ENCODE measurements at regions not wholly inside any gene's neighbourhood (a gene's known extent, or its start where the extent isn't known, plus 50 kb on each side); places are given as distances from the start of the nearest gene placed in this dataset.

- no TSS peak for BruUV-seq (replicated peaks)
Observed at GRCh38 chr10:4024516-4025245, 239.7 kb upstream of the KLF6 start.

DNA sequence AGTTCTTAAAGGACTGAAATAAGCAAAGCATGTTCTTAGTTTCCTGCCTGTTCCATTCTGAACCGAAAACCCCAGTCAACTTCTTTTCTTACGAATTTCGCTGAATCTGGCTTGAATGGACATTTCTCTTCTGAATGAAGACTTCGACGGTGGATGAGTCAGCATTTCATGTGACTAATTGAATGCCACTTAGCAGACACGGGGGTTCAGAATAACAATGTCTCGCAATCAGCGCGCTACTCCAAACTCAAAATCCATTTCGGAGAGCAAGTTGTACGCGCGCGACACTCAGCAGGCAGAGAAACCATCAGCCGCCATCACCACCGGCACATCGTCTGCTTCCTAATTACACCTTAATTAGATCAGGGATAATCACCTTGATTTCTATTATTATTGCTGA lies 239.0 kb upstream of the KLF6 start:
- Histone ChIP-seq H3K9me3 (ENCODE audit: insufficient read depth, low read depth) (no peaks in the 10 kb centered on the region), H3K9me2 (ENCODE audit: insufficient read depth) (no peaks in the 10 kb centered on the region), H3K27ac (no peak overlapping the region), H3F3A (ENCODE audit: insufficient read depth, low read depth) (no peaks in the 10 kb centered on the region), H2AFZ (no peak overlapping the region), H3K4me2 (no peak overlapping the region), H3K36me3 (ENCODE audit: low read depth) (no peaks in the 10 kb centered on the region), H4K20me1 (ENCODE audit: insufficient read depth) (no peaks in the 10 kb centered on the region), H3K4me3 (no peak overlapping the region), H3K4me1 (replicated peaks; ENCODE audit: insufficient read depth) (no peaks in the 10 kb centered on the region), H3K27me3 (ENCODE audit: insufficient read depth, low read depth) (no peaks in the 10 kb centered on the region), H3K79me2 (ENCODE audit: low read depth) (no peaks in the 10 kb centered on the region)
- no peak for TF ChIP-seq EZH2 (IDR thresholded peaks at IDR 0.05; ENCODE audit: low read depth)
- TF ChIP-seq CTCF (conservative IDR thresholded peaks at IDR 0.05) = no peak
- no TSS peak for BruUV-seq (replicated peaks)
- DNase-seq = no peak
- CTCF ChIA-PET = no interaction called here
- intact Hi-C loops (cut with micrococcal nuclease; ENCODE audit: unreplicated experiment) = no loop called here
- POLR2A ChIA-PET (ENCODE audit: unreplicated experiment) = no interaction called here

More at GRCh38 chr10:4024516-4025245, 239.7 kb upstream of the KLF6 start:
- H3K27ac ChIP-seq = no peak overlapping the region
- no peak overlapping the region for H2AFZ ChIP-seq
- no peak overlapping the region for H3K4me3 ChIP-seq
- no peaks in the 10 kb centered on the region for H3K9me3 ChIP-seq (ENCODE audit: insufficient read depth, low read depth)
- POLR2A ChIA-PET (ENCODE audit: unreplicated experiment) = no interaction called here
- no peak overlapping the region for H3K4me2 ChIP-seq
- no peaks in the 10 kb centered on the region for H3K36me3 ChIP-seq (ENCODE audit: low read depth)
- H3K79me2 ChIP-seq (ENCODE audit: low read depth) = no peaks in the 10 kb centered on the region
- no peaks in the 10 kb centered on the region for H3F3A ChIP-seq (ENCODE audit: insufficient read depth, low read depth)
- no peaks in the 10 kb centered on the region for H3K27me3 ChIP-seq (ENCODE audit: insufficient read depth, low read depth)
- H4K20me1 ChIP-seq (ENCODE audit: insufficient read depth) = no peaks in the 10 kb centered on the region
- no peaks in the 10 kb centered on the region for H3K9me2 ChIP-seq (ENCODE audit: insufficient read depth)
- no peaks in the 10 kb centered on the region for H3K4me1 ChIP-seq (replicated peaks; ENCODE audit: insufficient read depth)
- CTCF ChIA-PET = no interaction called here
- DNase-seq = no peak
- TF ChIP-seq EZH2 (IDR thresholded peaks at IDR 0.05; ENCODE audit: low read depth) = no peak
- intact Hi-C loops (cut with micrococcal nuclease; ENCODE audit: unreplicated experiment) = no loop called here

- no peak for TF ChIP-seq CTCF (conservative IDR thresholded peaks at IDR 0.05)
- no peak for TF ChIP-seq EZH2 (IDR thresholded peaks at IDR 0.05; ENCODE audit: low read depth)
- no peaks in the 10 kb centered on the region for H3K9me3 ChIP-seq (ENCODE audit: insufficient read depth, low read depth)
- no peaks in the 10 kb centered on the region for H3K27me3 ChIP-seq (ENCODE audit: insufficient read depth, low read depth)
- no peaks in the 10 kb centered on the region for H3K79me2 ChIP-seq (ENCODE audit: low read depth)
- H3K36me3 ChIP-seq (ENCODE audit: low read depth) = no peaks in the 10 kb centered on the region
- POLR2A ChIA-PET (ENCODE audit: unreplicated experiment) = no interaction called here
- DNase-seq = no peak
- H2AFZ ChIP-seq = no peak overlapping the region
- no peaks in the 10 kb centered on the region for H3K4me1 ChIP-seq (replicated peaks; ENCODE audit: insufficient read depth)
- no TSS peak for BruUV-seq (replicated peaks)
- H3F3A ChIP-seq (ENCODE audit: insufficient read depth, low read depth) = no peaks in the 10 kb centered on the region
- no peaks in the 10 kb centered on the region for H4K20me1 ChIP-seq (ENCODE audit: insufficient read depth)
- intact Hi-C loops (cut with micrococcal nuclease; ENCODE audit: unreplicated experiment) = no loop called here
- H3K9me2 ChIP-seq (ENCODE audit: insufficient read depth) = no peaks in the 10 kb centered on the region
- no peak overlapping the region for H3K27ac ChIP-seq
- no peak overlapping the region for H3K4me3 ChIP-seq
- H3K4me2 ChIP-seq = no peak overlapping the region
- CTCF ChIA-PET = no interaction called here
Observed at GRCh38 chr10:4022473-4022872, 237.5 kb upstream of the KLF6 start.

- intact Hi-C loops (cut with micrococcal nuclease; ENCODE audit: unreplicated experiment) = no loop called here
- no peaks in the 10 kb centered on the region for H3K79me2 ChIP-seq (ENCODE audit: low read depth)
- ChIA-PET CTCF (no interaction called here), POLR2A (ENCODE audit: unreplicated experiment) (no interaction called here)
- H3K9me3 ChIP-seq (ENCODE audit: insufficient read depth, low read depth) = no peaks in the 10 kb centered on the region
- no peaks in the 10 kb centered on the region for H3K36me3 ChIP-seq (ENCODE audit: low read depth)
- no peaks in the 10 kb centered on the region for H4K20me1 ChIP-seq (ENCODE audit: insufficient read depth)
- no peak overlapping the region for H3K4me3 ChIP-seq
- H2AFZ ChIP-seq = no peak overlapping the region
- no peaks in the 10 kb centered on the region for H3K4me1 ChIP-seq (replicated peaks; ENCODE audit: insufficient read depth)
- TF ChIP-seq CTCF (conservative IDR thresholded peaks at IDR 0.05) (no peak), EZH2 (IDR thresholded peaks at IDR 0.05; ENCODE audit: low read depth) (no peak)
- no peak for DNase-seq
- no peaks in the 10 kb centered on the region for H3K9me2 ChIP-seq (ENCODE audit: insufficient read depth)
- no peaks in the 10 kb centered on the region for H3F3A ChIP-seq (ENCODE audit: insufficient read depth, low read depth)
- BruUV-seq (replicated peaks) = no TSS peak
- no peaks in the 10 kb centered on the region for H3K27me3 ChIP-seq (ENCODE audit: insufficient read depth, low read depth)
- no peak overlapping the region for H3K4me2 ChIP-seq
- H3K27ac ChIP-seq = no peak overlapping the region
Observed at GRCh38 chr10:4020631-4021030, 235.6 kb upstream of the KLF6 start.
